ENCODE measurements at regions not wholly inside any gene's neighbourhood (a gene's known extent, or its start where the extent isn't known, plus 50 kb on each side); places are given as distances from the start of the nearest gene placed in this dataset.
A peak's percentile ranks its signal among the peaks of the same experiment; 100 is the strongest.

DNA sequence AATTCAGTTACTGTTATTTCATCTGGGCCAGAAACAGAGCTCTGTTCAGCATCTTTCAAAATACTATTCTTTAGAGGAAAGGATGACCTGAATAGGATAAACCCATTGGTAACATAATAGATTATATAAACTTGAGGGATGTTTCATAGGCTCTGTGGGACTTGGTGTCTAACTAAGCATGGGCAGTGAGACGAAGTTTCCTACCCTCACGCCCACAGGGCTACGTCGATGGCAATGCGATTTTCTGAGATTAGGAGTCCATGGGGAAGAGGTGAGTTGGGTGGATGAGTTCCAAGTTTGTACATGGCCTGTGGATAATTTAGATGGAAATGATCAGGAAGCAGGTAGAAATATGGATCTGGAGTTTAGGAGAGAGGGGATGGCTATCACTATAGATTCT, 115.2 kb upstream of the TBL1XR1 start:
- H3K4me3 ChIP-seq (ENCODE audit: low read length): no peak overlapping the region
- no peak overlapping the region for H3K27ac ChIP-seq (ENCODE audit: low read length)
- H3F3A ChIP-seq (ENCODE audit: insufficient read depth, low read length): no peaks in the 10 kb centered on the region
- no peaks in the 10 kb centered on the region for H3K9me3 ChIP-seq (replicated peaks; ENCODE audit: insufficient read depth, low read length)
- H3K9ac ChIP-seq (ENCODE audit: low read length): no peak overlapping the region
- no peaks in the 10 kb centered on the region for H3K36me3 ChIP-seq (replicated peaks; ENCODE audit: insufficient read depth, low read length)
- no peaks in the 10 kb centered on the region for H3K9me2 ChIP-seq (replicated peaks; ENCODE audit: insufficient read depth, low read length)
- peaks cover 8% of the 10 kb centered on the region for H3K4me1 ChIP-seq (ENCODE audit: low read length)
- no peak for TF ChIP-seq EZH2phosphoT487 (IDR thresholded peaks at IDR 0.05; ENCODE audit: low read length)
- no peak for TF ChIP-seq EZH2 (optimal IDR thresholded peaks at IDR 0.05; ENCODE audit: low read depth, low read length)
- TF ChIP-seq, protein P1, sequence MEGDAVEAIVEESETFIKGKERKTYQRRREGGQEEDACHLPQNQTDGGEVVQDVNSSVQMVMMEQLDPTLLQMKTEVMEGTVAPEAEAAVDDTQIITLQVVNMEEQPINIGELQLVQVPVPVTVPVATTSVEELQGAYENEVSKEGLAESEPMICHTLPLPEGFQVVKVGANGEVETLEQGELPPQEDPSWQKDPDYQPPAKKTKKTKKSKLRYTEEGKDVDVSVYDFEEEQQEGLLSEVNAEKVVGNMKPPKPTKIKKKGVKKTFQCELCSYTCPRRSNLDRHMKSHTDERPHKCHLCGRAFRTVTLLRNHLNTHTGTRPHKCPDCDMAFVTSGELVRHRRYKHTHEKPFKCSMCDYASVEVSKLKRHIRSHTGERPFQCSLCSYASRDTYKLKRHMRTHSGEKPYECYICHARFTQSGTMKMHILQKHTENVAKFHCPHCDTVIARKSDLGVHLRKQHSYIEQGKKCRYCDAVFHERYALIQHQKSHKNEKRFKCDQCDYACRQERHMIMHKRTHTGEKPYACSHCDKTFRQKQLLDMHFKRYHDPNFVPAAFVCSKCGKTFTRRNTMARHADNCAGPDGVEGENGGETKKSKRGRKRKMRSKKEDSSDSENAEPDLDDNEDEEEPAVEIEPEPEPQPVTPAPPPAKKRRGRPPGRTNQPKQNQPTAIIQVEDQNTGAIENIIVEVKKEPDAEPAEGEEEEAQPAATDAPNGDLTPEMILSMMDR (IDR thresholded peaks at IDR 0.05; ENCODE audit: low read length): no peak
- no peak overlapping the region for H3K4me2 ChIP-seq (ENCODE audit: low read depth, low read length)
- DNase-seq: no peak
- H2AFZ ChIP-seq (ENCODE audit: low read length): no peak overlapping the region
- H3K79me2 ChIP-seq (ENCODE audit: low read length): no peaks in the 10 kb centered on the region
- H4K20me1 ChIP-seq (ENCODE audit: insufficient read depth, low read length): no peaks in the 10 kb centered on the region
- no peaks in the 10 kb centered on the region for H3K27me3 ChIP-seq (replicated peaks; ENCODE audit: insufficient read depth, low read length)

- Histone ChIP-seq H3F3A (ENCODE audit: insufficient read depth, low read length) (peaks cover 6% of the 10 kb centered on the region; the same call in 1 of the 2 replicates), H3K36me3 (replicated peaks; ENCODE audit: insufficient read depth, low read length) (no peaks in the 10 kb centered on the region), H4K20me1 (ENCODE audit: insufficient read depth, low read length) (no peaks in the 10 kb centered on the region), H3K4me2 (ENCODE audit: low read depth, low read length) (no peak overlapping the region), H3K9me2 (replicated peaks; ENCODE audit: insufficient read depth, low read length) (no peaks in the 10 kb centered on the region), H2AFZ (ENCODE audit: low read length) (no peak overlapping the region), H3K4me3 (ENCODE audit: low read length) (no peak overlapping the region), H3K9ac (ENCODE audit: low read length) (no peak overlapping the region), H3K27ac (ENCODE audit: low read length) (no peak overlapping the region), H3K27me3 (replicated peaks; ENCODE audit: insufficient read depth, low read length) (no peaks in the 10 kb centered on the region), H3K79me2 (ENCODE audit: low read length) (no peaks in the 10 kb centered on the region), H3K9me3 (replicated peaks; ENCODE audit: insufficient read depth, low read length) (no peaks in the 10 kb centered on the region), H3K4me1 (ENCODE audit: low read length) (peaks cover 25% of the 10 kb centered on the region)
- TF ChIP-seq, protein P1 (IDR thresholded peaks at IDR 0.05; ENCODE audit: low read length): no peak
- no peak for TF ChIP-seq EZH2phosphoT487 (IDR thresholded peaks at IDR 0.05; ENCODE audit: low read length)
- no peak for TF ChIP-seq EZH2 (optimal IDR thresholded peaks at IDR 0.05; ENCODE audit: low read depth, low read length)
- no peak for DNase-seq
Observed at GRCh38 chr3:177314897-177315296, 117.6 kb upstream of the TBL1XR1 start.

DNA sequence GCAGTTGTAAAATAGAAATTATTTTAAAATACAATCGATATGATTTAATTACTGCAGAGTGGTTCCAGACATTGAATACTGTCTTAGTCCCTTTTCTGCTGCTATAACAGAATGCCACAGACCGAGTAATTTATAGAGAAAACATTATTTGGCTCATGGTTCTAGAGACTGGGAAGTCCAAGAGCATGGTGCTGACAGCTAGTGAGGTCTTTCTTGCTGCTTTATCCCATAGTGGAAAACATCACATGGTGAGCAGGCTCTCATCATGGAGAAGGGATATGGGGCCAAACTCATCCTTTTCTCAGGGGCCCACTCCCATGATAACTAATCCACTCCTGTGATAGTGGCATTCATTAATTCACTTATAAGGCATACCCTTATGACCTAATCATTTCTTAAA, 120.0 kb upstream of the TBL1XR1 start:
- TF ChIP-seq EZH2 (optimal IDR thresholded peaks at IDR 0.05; ENCODE audit: low read depth, low read length) (no peak), EZH2phosphoT487 (IDR thresholded peaks at IDR 0.05; ENCODE audit: low read length) (no peak)
- TF ChIP-seq, protein P1 (IDR thresholded peaks at IDR 0.05; ENCODE audit: low read length): no peak
- no peak for DNase-seq
- Histone ChIP-seq H3K9me2 (replicated peaks; ENCODE audit: insufficient read depth, low read length) (no peaks in the 10 kb centered on the region), H3K79me2 (ENCODE audit: low read length) (no peaks in the 10 kb centered on the region), H3F3A (ENCODE audit: insufficient read depth, low read length) (peaks cover 22% of the 10 kb centered on the region), H4K20me1 (ENCODE audit: insufficient read depth, low read length) (no peaks in the 10 kb centered on the region), H3K27ac (ENCODE audit: low read length) (no peak overlapping the region), H3K9me3 (replicated peaks; ENCODE audit: insufficient read depth, low read length) (no peaks in the 10 kb centered on the region), H3K27me3 (replicated peaks; ENCODE audit: insufficient read depth, low read length) (no peaks in the 10 kb centered on the region), H3K4me3 (ENCODE audit: low read length) (0 out of 2 replicates have a peak overlapping the region, but pooled peaks have one; percentile 6), H3K9ac (ENCODE audit: low read length) (no peak overlapping the region), H3K36me3 (replicated peaks; ENCODE audit: insufficient read depth, low read length) (no peaks in the 10 kb centered on the region), H3K4me2 (ENCODE audit: low read depth, low read length) (peak overlapping the region; percentile 29; the same call in 1 of the 2 replicates), H3K4me1 (ENCODE audit: low read length) (peaks cover 43% of the 10 kb centered on the region), H2AFZ (ENCODE audit: low read length) (no peak overlapping the region)

All from MM.1S (cell line).